Stimulated activated CD4-positive, alpha-beta T cell treated with anti-CD3 and anti-CD28 coated beads, Interleukin-1b, Interleukin-23, amount 100 ng/mL, for 24 hours (primary cell): ENCODE measurements at regions not wholly inside any gene's neighbourhood (a gene's known extent, or its start where the extent isn't known, plus 50 kb on each side); places are given as distances from the start of the nearest gene placed in this dataset.
"Not testable (repeated sequence)": the region's sequence is repeated elsewhere in the genome, so short reads cannot be mapped to it uniquely, and the experiment has no call there.

Source experiments
- DNase-seq, 4 experiments: peaks; one replicate each; pipeline ENCODE4 v3.0.0-alpha.2; 2020; ENCODE audit warnings: low read depth in 4 of 4, low spot score in 1 of 4

- DNase-seq, result no peak
These were observed 63.0 kb downstream of the HLX start for GRCh38 chr1:220942278-220942677.

- not testable (repeated sequence) for DNase-seq
These were observed 63.7 kb downstream of the HLX start for GRCh38 chr1:220942914-220943313.

DNA sequence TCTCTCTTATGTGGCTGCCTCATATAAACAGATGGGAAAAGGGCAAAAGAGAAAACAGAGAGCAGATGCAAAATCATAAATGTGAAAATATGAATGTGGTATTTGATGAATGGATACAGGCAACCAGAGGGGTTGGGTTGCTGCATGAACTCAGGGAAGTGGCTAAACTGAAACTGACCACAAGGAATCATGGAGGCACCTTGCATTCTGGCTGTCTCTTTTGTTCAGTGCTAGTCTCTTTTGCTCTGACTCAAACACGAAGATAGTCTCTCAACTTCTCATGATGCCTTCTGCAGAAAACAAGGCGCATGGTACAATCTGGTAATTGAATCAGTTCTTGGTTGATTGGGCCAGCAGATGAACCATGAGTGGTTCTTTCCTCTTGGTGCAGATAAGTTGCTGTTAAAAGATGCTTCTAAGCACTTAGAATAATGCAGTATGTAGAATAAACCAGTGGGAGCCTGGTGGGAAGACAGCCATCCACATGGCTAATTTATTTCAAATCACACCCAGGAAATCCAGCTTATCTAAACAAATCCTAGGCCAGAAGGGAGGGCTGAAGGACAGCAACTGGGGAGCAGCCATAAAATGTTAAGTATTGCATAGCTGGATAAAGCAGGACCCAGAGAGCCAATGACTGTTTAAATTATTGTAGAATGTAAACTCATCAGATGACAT lies 64.2 kb downstream of the HLX start:
- no peak for DNase-seq

DNA sequence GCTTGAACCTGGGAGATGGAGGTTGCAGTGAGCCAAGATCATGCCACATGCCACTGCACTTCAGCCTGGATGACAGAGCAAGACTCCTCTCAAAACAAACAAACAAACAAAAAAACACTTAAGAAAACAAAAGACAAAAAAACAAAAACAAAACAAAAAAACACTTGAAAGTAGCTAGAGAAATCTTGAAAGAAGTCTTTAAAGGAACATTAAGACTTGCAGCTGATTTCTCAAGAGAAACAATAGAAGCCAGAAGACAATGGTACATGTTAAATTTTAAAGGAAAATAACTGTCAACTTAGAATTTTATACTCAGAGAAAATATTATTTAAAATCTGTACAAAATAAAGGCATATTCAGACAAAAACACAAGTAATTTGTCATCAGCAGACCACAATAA lies 71.3 kb downstream of the HLX start:
- DNase-seq, result no peak

DNA sequence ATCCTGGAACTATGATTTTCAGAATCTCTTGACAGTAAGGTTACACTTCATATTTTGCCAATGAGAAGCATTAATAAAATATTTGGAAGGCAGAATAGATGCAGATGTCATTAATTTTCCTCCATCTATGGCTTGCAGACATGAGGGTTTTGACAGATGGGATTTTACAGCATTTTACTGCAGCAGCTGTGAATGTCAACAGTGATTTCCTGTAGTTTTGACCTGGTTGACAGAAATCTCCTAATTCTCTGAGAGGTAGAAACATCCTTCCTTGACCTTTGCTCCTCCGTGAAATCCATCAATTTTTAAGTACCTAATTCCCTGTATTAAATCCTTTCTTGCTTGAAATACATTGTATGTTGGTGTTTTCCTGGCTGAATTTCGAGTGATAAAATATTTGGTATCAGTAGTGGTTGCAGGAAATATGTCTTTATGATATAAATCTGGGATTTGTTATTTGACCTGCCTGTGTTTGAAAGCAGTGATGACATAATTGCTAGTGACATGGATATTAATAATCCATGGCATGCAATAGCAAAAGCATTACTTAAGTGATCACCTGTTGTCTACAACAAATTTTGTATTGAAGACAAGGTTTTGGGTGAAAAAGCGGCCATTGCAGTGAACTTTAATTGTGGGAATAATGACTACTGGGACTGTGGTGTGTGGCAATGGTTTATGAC lies 73.9 kb downstream of the HLX start:
- DNase-seq, result no peak

- DNase-seq, result no peak
These were observed 75.3 kb downstream of the HLX start for GRCh38 chr1:220954321-220955075.

DNA sequence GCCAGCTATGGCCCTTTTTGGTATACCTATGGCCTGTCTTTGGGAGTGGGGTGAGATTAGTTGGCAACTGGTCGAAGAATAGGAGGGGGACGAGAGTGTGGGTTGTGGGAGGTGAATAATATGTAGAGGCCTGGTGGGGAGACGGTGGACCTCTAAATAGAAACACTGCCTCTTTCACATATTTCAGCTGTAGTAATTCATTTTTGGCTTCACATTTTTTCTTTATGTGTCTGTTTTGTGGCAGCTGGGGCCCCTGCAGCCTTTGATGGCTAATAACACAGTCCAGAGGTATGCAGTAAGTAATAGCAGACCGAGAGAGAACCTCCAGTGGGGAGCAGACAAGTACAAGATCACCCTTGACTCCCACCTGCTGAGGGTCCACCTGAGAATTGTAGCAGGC lies 75.9 kb downstream of the HLX start:
- no peak for DNase-seq

DNA sequence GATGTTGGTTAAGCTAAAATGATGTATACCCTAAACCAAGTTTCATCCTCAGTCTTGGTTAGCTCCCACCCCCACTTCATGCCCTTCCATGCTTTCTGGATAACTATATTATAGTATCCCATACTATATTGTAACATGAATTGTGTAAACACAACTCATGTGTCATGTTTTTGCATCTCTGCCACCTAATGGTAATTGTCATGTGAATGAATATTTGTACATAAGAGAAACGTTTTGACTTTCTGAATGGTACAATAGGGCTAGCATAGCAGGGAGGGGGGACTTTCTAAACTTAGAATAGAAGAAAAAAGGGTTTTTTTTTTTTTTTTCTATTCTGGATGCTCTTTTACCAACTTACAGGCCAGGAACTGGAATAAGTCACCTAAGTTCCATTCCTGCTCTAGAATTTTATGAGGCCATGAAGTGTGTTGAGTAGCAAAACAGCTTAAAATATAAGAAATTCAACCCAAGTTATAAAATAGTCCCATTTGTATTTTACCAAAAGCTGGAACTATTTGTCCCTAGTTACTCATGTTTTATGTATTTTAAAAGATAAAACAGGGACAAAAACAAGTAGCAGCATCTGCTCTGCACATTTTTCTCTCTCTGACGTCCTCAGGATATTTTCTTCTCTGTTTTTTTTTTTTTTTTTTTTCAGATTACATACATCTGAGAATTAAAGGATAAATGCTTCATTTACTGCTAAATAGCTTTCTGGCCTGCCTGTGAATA lies 77.4 kb downstream of the HLX start:
- DNase-seq, result no peak

DNA sequence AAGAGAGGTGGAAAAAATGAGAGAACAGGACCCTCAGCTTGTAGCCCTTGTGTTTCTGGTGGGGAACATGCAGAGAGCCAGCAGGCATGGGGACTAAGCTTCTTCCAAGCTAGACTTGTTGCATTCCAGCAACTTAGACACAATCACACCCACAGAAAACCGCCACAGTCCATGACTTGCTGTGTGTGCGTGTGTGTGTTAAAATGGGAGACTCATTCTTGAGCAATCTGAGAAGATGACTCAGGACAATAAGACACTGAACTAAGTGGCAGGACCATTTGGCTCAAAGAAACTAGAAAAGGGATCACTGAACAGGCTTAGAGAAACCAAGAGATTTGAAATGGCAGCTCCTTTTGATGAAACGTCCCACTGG lies 78.0 kb downstream of the HLX start:
- no peak for DNase-seq

- no peak for DNase-seq
These were observed 79.0 kb downstream of the HLX start for GRCh38 chr1:220958234-220958633.

DNA sequence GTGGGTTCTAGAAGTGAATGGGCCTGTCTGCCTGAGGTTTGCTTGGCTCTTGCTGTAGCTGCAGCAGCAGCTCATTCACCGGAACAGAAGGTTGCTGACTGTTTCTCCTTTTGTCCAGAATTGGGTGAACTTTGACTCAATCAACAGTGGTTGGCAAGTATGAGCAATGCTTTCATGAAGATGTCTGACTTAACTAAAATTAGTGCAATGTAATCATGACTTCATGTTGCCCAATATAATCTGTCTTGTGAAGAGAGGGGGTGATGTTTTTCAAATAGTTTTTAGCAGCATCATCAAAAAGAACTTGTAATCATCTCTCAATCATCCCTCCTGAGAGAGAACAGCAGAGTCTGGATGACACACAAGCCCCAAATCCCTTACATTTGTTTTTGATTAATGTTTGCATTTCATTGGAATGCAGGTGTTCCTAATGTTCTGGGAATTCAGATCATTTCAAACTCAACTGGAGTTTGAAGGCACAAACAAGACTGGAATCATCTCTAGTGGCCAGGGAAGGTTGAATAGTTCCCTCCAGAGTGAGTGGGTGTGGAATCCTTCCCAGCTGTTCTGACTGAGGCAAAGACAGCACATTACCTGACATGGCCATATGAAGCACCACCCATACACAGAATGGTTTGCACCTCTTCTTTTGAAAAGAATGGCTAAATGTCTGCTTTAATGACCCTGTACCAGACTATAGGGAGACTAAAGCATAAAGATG lies 82.9 kb downstream of the HLX start:
- DNase-seq, result no peak

DNA sequence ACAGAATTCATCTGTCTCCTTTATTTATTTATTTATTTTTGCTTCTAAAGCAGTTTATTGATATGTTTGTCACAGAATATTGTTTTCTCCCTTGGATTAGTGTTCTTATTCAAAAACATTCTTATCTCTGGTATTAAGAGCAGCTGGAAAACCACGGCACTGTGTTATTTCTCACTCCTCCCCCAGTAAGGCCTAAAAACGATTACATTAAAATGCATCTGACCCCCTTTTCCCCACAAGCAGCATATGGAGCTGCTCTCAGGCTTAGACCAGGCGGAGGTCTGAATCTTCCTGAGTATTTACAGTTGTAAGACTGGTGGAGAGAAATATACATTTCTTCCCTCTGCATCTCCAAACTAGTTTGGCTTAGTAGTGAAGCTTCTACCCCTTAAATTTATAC lies 86.8 kb downstream of the HLX start:
- no peak for DNase-seq

DNA sequence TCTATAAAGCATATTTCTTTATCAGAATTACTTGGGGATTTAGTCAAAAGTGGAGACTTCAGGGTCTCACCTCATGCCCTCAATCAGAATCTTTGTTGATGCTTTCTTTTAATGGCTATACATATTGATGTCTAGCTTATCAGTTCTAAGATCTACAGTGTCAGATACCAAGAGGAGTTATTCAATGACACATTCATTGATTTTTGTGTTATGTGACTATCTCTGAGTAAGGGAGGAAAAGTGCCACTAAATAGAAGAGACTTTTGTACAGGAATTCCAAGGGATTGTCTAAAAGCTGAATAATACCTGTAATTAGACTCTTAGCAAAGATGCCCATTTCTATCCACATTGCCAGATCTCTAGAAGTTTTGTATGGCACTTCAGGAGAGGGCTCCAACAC lies 87.2 kb downstream of the HLX start:
- no peak for DNase-seq

DNA sequence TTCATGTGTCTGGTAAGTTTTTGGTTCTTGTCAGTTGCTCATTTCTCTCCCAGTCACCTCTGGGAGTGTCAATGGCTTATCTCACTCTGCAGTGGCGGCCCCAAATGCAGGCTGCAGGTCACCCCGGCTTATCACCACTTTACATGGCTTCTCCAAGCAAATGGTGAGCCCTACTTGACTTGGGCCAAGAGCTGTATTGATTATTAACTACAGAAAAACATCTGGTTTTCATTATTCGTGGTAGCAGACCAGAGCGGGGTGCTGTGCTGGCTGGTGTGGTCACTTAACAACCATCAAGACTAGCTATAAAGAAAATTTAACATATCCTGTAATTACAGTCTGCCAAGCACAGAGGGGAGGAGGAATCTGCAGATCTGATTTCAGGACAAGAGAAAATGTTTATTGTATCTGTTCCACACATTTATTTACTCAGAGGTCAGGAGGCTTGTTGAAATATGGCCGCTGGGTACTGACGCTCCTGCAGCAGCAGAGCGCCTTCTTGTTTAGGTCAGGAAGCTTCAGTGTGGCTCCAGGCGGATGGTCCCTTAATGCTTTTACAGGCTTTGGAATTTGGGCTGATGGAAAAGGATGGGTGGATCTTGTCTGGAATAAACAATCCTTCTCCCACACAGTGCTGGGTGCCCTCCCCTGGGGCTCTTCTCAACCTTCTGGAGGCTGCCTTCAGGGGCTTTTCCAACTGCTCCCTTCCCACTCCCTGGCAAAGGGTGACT lies 87.8 kb downstream of the HLX start:
- no peak for DNase-seq

DNA sequence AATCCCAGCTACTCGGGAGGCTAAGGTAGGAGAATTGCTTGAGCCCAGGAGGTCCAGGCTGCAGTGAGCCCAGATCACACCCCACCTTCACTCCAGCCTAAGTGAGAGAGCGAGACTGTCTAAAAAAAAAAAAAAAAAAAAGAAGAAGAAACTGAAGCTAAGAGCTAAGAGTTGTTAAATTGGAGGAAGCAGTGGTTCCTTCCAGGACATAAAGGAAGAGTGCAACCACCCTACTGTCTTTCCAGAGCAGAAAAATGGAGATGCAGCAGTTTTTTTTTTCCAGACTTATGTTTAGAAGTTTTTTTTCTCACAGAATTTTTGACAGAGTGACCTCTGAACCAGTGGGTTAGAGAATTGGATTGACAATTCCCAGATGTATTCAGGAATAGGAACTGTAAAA lies 88.7 kb downstream of the HLX start:
- no peak for DNase-seq

DNA sequence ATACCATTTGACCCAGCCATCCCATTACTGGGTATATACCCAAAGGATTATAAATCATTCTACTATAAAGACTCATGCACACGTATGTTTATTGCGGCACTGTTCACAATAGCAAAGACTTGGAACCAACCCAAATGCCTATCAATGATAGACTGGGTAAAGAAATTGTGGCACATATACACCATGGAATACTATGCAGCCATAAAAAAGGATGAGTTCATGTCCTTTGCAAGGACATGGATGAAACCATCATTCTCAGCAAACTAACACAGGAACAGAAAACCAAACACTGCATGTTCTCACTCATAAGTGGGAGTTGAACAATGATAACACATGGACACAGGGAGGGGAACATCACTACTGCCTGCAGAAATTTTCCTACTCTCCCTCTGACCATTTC lies 90.0 kb downstream of the HLX start:
- DNase-seq, result not testable (repeated sequence)

GRCh38 chr1:220970311-220970710 lies 91.1 kb downstream of the HLX start:
- no peak for DNase-seq

DNA sequence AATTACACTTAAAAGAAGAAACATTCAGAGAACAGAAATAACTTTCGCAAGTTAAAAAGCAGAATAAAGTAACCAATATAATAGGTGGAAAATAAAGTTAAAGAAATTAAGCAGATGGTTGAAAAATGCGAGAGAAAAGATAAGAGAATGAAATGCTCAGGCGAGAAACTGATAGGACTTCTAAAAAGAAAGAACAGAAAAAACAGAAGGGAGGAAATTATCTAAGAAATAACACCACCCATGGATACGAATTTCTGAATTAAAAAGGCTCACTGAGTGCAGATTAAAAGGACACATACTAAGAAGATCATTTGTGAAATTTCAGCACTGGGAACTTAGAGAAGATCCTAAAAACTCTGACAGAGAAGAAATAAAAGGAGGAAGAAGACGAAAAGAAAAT lies 92.0 kb downstream of the HLX start:
- DNase-seq, result no peak

DNA sequence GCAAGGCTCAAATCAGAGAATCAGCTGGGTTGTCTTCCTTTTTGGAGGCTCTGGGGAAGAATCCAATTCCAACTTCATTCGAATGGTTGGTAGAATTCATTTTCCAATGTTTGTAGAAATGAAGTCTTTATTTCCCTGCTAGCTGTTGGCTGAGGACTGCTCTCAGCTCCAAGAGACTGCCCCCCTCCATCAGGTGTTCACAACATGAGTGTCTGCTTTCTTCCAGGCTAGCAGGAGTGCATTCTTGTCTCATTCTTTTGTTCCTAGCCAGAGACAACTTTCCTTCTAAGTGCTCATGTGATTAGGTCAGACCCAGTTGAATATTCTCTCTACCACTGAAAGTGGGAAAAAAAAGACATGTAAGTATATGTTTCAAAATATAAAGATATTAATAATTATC lies 95.2 kb downstream of the HLX start:
- DNase-seq, result no peak

DNA sequence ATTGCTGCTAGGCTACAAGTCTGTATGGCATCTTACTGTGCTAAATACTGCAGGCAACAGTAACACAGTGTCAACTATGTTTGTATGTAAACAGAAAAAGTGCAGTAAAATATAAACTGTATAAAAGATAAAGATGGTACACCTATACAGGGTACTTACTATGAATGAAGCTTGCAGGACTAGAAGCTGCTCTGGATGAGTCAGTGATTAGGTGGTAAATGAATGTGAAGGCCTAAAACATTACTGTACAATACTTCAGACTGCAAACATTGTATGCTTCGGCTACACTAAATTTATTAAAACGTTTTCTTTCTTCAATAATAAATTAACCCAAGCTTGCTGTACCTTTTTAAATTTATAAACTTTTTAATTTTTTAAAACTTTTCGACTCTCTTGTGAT lies 97.1 kb downstream of the HLX start:
- no peak for DNase-seq
